K562 (cell line): ENCODE measurements at regions not wholly inside any gene's neighbourhood (a gene's known extent, or its start where the extent isn't known, plus 50 kb on each side); places are given as distances from the start of the nearest gene placed in this dataset.

Experiments used
- MAFF ChIP-seq: IDR thresholded peaks from 2 replicates; pipeline ENCODE4 v1.6.1; 2012; ENCODE audit warnings: low read length, improper control_type of control experiment
- MLLT1 ChIP-seq, 2 experiments: fragments of 450-650 bp; IDR thresholded peaks; 2 replicates each; pipeline ENCODE4 v1.6.1; 2016
- NR3C1 ChIP-seq: sonication (generic); formaldehyde crosslinking; IDR thresholded peaks from 2 replicates; pipeline ENCODE4 v1.8.1; 2022; ENCODE audit warnings: missing genetic modification reagents
- RAD21 ChIP-seq, 2 experiments: fragments of 250-450 bp in 1 of 2; fragments of 450-650 bp in 1 of 2; sonication (Bioruptor Pico) in 1 of 2; formaldehyde crosslinking in 1 of 2; IDR thresholded peaks in 1 of 2; conservative IDR thresholded peaks in 1 of 2; 2 replicates each; pipeline versions ENCODE4 v1.4.0 to v1.8.0; 2020 to 2022; ENCODE audit warnings: mild to moderate bottlenecking in 2 of 2, moderate library complexity in 1 of 2
- RFX1 ChIP-seq: fragments of 450-650 bp; IDR thresholded peaks from 2 replicates; pipeline ENCODE4 v1.6.1; 2016; ENCODE audit warnings: mild to moderate bottlenecking, moderate library complexity
- SRSF9 ChIP-seq: fragments of 200-400 bp; formaldehyde crosslinking; IDR thresholded peaks from 2 replicates; pipeline ENCODE4 v1.6.1; 2017; ENCODE audit warnings: low read depth, low read length, borderline replicate concordance
- TAF15 ChIP-seq: fragments of 200-400 bp; formaldehyde crosslinking; IDR thresholded peaks from 2 replicates; pipeline ENCODE4 v1.6.1; 2017; ENCODE audit warnings: mild to moderate bottlenecking, low read depth, low read length, moderate library complexity
- TF ChIP-seq, protein P1 (sequence below), 3 experiments: IDR thresholded peaks in 2 of 3; conservative IDR thresholded peaks in 1 of 3; 2 replicates each; pipeline ENCODE4 v1.5.1; 2011 to 2012; ENCODE audit warnings: low read length in 3 of 3, mild to moderate bottlenecking in 3 of 3, control low read depth in 2 of 3, improper control_type of control experiment in 1 of 3, inconsistent platforms in 1 of 3, low read depth in 1 of 3, mixed read lengths in 1 of 3, moderate library complexity in 1 of 3; ENCODE audit not compliant: insufficient read depth in 2 of 3
- TF ChIP-seq, protein P2 (sequence below): sonication (generic); formaldehyde crosslinking; IDR thresholded peaks from 2 replicates; pipeline ENCODE4 v1.8.1; 2022; ENCODE audit warnings: missing genetic modification reagents

DNA sequence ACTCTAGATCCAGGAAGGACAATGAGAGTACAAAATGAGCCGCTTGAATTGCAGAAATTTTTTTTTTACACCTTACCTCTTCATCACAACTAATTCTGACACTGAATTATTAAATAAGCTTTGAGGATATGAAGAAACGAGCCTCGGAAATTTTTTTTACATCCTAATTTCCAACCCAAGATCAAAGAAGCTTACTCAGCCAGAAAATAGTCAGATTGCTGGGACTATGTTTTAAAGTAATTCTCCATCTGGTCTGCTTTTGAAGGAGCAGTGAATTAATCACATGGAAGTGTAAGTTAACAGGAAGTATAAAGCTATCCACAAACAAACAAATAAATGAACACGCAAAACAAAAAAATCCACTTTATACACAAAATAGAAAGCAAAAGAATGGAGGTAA is 437.0 kb upstream of the KCNMB2 start:
- TF ChIP-seq NR3C1 (CRISPR knock-in tag) (no peak), TAF15 (no peak), MLLT1 (IDR thresholded peaks at IDR 0.05) (no peak), RAD21 (CRISPR knock-in tag; conservative IDR thresholded peaks at IDR 0.05 in 1 of 2, IDR thresholded peaks at IDR 0.05 in 1 of 2) (no peak), MAFF (no peak), RFX1 (no peak), SRSF9 (no peak)
- TF ChIP-seq, protein P1, sequence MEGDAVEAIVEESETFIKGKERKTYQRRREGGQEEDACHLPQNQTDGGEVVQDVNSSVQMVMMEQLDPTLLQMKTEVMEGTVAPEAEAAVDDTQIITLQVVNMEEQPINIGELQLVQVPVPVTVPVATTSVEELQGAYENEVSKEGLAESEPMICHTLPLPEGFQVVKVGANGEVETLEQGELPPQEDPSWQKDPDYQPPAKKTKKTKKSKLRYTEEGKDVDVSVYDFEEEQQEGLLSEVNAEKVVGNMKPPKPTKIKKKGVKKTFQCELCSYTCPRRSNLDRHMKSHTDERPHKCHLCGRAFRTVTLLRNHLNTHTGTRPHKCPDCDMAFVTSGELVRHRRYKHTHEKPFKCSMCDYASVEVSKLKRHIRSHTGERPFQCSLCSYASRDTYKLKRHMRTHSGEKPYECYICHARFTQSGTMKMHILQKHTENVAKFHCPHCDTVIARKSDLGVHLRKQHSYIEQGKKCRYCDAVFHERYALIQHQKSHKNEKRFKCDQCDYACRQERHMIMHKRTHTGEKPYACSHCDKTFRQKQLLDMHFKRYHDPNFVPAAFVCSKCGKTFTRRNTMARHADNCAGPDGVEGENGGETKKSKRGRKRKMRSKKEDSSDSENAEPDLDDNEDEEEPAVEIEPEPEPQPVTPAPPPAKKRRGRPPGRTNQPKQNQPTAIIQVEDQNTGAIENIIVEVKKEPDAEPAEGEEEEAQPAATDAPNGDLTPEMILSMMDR (IDR thresholded peaks at IDR 0.05 in 2 of 3, conservative IDR thresholded peaks at IDR 0.05 in 1 of 3; ENCODE audit: insufficient read depth in 2 of 3, low read depth in 1 of 3, low read length in 3 of 3): no peak
- TF ChIP-seq, protein P2, sequence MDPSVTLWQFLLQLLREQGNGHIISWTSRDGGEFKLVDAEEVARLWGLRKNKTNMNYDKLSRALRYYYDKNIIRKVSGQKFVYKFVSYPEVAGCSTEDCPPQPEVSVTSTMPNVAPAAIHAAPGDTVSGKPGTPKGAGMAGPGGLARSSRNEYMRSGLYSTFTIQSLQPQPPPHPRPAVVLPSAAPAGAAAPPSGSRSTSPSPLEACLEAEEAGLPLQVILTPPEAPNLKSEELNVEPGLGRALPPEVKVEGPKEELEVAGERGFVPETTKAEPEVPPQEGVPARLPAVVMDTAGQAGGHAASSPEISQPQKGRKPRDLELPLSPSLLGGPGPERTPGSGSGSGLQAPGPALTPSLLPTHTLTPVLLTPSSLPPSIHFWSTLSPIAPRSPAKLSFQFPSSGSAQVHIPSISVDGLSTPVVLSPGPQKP (CRISPR knock-in tag): no peak
